GM13977 (cell line): ENCODE measurements at regions not wholly inside any gene's neighbourhood (a gene's known extent, or its start where the extent isn't known, plus 50 kb on each side); places are given as distances from the start of the nearest gene placed in this dataset.

ENCODE experiments used
- DNase-seq: peaks from one replicate; pipeline ENCODE4 v3.0.0; 2012; ENCODE audit warnings: low spot score
- CTCF ChIP-seq: IDR thresholded peaks from 2 replicates; pipeline ENCODE4 v1.5.1; 2012; ENCODE audit warnings: mild to moderate bottlenecking, control low read depth; ENCODE audit not compliant: insufficient read depth; ENCODE audit errors: extremely low read depth, missing control alignments
- in situ Hi-C: fragments of 300-500 bp; cut with MboI; formaldehyde crosslinking; loops from one replicate; pipeline ENCODE4 v1.12.0; 2022; ENCODE audit warnings: low sequenced_read_pairs, low pct_unique_long_range_greater_than_20kb, mixed read lengths, inconsistent platforms; ENCODE audit not compliant: unreplicated experiment

DNA sequence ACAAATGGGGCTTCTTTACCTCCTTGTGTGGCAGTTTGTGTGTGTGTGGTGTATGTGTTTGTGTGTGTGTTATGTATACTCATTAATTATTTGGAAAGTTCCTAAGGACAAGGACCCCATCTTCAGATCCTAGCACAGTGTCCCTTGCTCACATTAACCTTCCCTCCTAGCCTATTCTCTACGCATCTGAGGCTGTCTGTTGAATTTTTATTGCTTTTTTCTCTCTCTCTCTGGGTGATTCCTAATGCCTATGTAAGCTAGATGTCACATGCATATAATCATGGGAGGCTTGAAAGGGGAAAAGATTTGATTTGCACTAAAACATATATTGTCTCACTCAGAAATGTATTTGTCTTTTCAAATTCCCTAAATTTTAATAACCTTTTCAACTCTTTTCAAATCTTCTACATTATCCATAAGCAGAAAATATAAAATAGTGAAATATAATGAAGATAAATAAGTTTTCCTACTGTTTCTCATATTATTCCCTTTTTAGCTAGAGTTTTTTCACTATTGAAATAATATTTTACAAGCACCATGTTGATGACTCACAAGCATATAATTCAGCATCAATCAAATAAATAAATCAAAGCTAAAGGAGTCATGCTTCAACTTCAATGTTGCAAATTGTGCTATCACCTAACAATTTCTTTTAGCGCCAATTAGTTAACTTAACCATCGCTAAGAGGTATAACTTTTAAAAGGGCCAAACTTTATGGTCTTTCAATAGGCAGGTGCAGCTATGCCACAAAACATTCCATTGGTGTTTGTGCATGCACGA, 199.0 kb upstream of the ERBB4 start:
- no peak for TF ChIP-seq CTCF
- DNase-seq = no peak
- in situ Hi-C loops = no loop called here

DNA sequence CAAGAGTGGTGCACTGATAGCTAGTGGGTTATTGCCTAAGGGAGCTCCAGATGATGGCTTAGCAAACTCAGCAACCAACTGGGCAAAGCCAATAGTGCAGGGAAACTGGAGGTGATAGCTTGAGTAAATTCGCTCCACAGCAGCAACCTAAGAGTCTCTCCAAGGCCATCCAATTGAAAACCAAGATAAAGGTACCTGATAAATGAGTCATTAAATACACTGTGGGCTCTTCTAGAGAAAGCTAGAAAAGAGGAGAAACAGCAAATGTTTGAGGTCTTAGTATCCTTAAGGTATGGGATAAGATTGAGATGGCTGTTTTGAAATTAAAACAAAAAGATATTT, 197.8 kb upstream of the ERBB4 start:
- no peak for DNase-seq
- no peak for TF ChIP-seq CTCF
- in situ Hi-C loops = no loop called here

DNA sequence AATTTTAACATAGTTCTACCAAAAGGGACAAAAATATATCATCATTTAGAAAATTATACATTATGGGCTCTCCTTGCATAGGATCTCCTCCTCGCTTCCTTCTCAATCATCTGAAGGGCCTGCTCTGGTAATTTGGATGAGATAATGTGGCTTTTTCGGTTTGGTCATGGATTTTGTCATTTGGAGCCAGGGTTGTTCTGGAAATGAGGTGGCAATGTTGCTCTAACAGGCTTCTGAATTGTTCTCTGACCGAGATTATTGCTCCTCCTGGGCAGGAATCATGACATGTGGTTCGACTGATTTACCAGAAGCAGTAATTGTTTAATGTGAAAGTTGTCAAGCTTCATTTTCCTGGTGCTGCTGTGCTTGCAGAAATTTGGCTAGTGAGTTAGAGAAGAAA, 194.7 kb upstream of the ERBB4 start:
- in situ Hi-C loops = no loop called here
- TF ChIP-seq CTCF = no peak
- no peak for DNase-seq

GRCh38 chr2:212732860-212733259, 194.3 kb upstream of the ERBB4 start:
- in situ Hi-C loops = no loop called here
- no peak for DNase-seq

GRCh38 chr2:212730994-212731393, 192.4 kb upstream of the ERBB4 start:
- DNase-seq = peak; percentile 58
- in situ Hi-C loops = no loop called here
- TF ChIP-seq CTCF = no peak

More at GRCh38 chr2:212732860-212733259, 194.3 kb upstream of the ERBB4 start:
- no peak for TF ChIP-seq CTCF

- no peak for DNase-seq
- in situ Hi-C loops = no loop called here
- TF ChIP-seq CTCF = no peak
Observed at GRCh38 chr2:212728717-212729116, 190.1 kb upstream of the ERBB4 start.
